PC-9 (cell line): ENCODE measurements at regions not wholly inside any gene's neighbourhood (a gene's known extent, or its start where the extent isn't known, plus 50 kb on each side); places are given as distances from the start of the nearest gene placed in this dataset.

Experiments
- BruUV-seq: library from RNA; stranded (reverse); fragments of 400-500 nt; replicated peaks from 2 replicates; lab custom pipeline; 2021; lab: Mats Ljungman, UMichigan
- CTCF ChIA-PET: fragments of 300-600 bp; sonication (Branson Sonifier 250); formaldehyde crosslinking; loops from one replicate; lab custom pipeline; 2022; ENCODE audit warnings: antibody characterized with exemption; lab: Charles Lee
- POLR2A ChIA-PET: fragments of 300-600 bp; sonication (Branson Sonifier 250); formaldehyde crosslinking; loops from one replicate; lab custom pipeline; 2022; ENCODE audit warnings: antibody characterized with exemption; ENCODE audit not compliant: unreplicated experiment; lab: Charles Lee
- DNase-seq, 2 experiments: peaks; one replicate each; pipeline versions ENCODE4 v3.0.0 to v3.0.0-alpha.2; 2015 to 2022; ENCODE audit warnings: mixed read lengths in 1 of 2
- H2AFZ ChIP-seq: fragments of 200-600 bp; sonication (generic); 2 replicates; pipeline ENCODE4 v1.8.1; 2017; ENCODE audit warnings: antibody characterized with exemption
- H3F3A ChIP-seq: fragments of 200-600 bp; sonication (generic); 2 replicates; pipeline ENCODE4 v1.8.1; 2017; ENCODE audit warnings: antibody characterized with exemption, mild to moderate bottlenecking, low read depth; ENCODE audit not compliant: insufficient read depth
- H3K27ac ChIP-seq: fragments of 200-600 bp; sonication (generic); 2 replicates; pipeline ENCODE4 v1.6.1; 2016; ENCODE audit warnings: mixed run types
- H3K27me3 ChIP-seq: fragments of 200-600 bp; sonication (generic); 2 replicates; pipeline ENCODE4 v1.6.1; 2016; ENCODE audit warnings: low read depth, mixed run types; ENCODE audit not compliant: insufficient read depth
- H3K36me3 ChIP-seq: fragments of 200-600 bp; sonication (generic); 2 replicates; pipeline ENCODE4 v1.6.1; 2016; ENCODE audit warnings: low read depth, mixed run types
- H3K4me1 ChIP-seq: fragments of 200-600 bp; sonication (generic); replicated peaks from 2 replicates; pipeline ENCODE4 v1.6.1; 2016; ENCODE audit warnings: mixed run types; ENCODE audit not compliant: insufficient read depth
- H3K4me2 ChIP-seq: fragments of 200-600 bp; sonication (generic); 2 replicates; pipeline ENCODE4 v1.6.1; 2017; ENCODE audit warnings: mixed run types
- H3K4me3 ChIP-seq: fragments of 200-600 bp; sonication (generic); 2 replicates; pipeline ENCODE4 v1.6.1; 2016; ENCODE audit warnings: mixed run types
- H3K79me2 ChIP-seq: fragments of 200-600 bp; sonication (generic); 2 replicates; pipeline ENCODE4 v1.6.1; 2017; ENCODE audit warnings: low read depth, mixed run types
- H3K9me2 ChIP-seq: fragments of 200-600 bp; sonication (generic); 2 replicates; pipeline ENCODE4 v1.8.1; 2017; ENCODE audit warnings: mild to moderate bottlenecking; ENCODE audit not compliant: insufficient read depth
- H3K9me3 ChIP-seq: fragments of 200-600 bp; sonication (generic); 2 replicates; pipeline ENCODE4 v1.8.1; 2016; ENCODE audit warnings: low read depth; ENCODE audit not compliant: insufficient read depth
- H4K20me1 ChIP-seq: fragments of 200-600 bp; sonication (generic); 2 replicates; pipeline ENCODE4 v1.8.1; 2017; ENCODE audit not compliant: insufficient read depth
- EZH2 ChIP-seq: fragments of 200-600 bp; sonication (generic); IDR thresholded peaks from 2 replicates; pipeline ENCODE4 v1.8.0; 2017; ENCODE audit warnings: antibody characterized with exemption, low read depth
- intact Hi-C: fragments of 100-400 bp; cut with micrococcal nuclease; formaldehyde crosslinking; loops from one replicate; pipeline ENCODE4 v1.10.0; 2022; ENCODE audit not compliant: unreplicated experiment
- TF ChIP-seq, protein P1 (sequence below): fragments of 200-600 bp; sonication (generic); conservative IDR thresholded peaks from 2 replicates; pipeline ENCODE4 v1.6.1; 2017; ENCODE audit warnings: mixed run types, antibody characterized with exemption, mild to moderate bottlenecking, moderate library complexity

- DNase-seq: no peak
- H3K4me3 ChIP-seq: no peak overlapping the region
- no peak for TF ChIP-seq EZH2
- TF ChIP-seq, protein P1, sequence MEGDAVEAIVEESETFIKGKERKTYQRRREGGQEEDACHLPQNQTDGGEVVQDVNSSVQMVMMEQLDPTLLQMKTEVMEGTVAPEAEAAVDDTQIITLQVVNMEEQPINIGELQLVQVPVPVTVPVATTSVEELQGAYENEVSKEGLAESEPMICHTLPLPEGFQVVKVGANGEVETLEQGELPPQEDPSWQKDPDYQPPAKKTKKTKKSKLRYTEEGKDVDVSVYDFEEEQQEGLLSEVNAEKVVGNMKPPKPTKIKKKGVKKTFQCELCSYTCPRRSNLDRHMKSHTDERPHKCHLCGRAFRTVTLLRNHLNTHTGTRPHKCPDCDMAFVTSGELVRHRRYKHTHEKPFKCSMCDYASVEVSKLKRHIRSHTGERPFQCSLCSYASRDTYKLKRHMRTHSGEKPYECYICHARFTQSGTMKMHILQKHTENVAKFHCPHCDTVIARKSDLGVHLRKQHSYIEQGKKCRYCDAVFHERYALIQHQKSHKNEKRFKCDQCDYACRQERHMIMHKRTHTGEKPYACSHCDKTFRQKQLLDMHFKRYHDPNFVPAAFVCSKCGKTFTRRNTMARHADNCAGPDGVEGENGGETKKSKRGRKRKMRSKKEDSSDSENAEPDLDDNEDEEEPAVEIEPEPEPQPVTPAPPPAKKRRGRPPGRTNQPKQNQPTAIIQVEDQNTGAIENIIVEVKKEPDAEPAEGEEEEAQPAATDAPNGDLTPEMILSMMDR: no peak
- H3K9me3 ChIP-seq: no peaks in the 10 kb centered on the region
- H3K36me3 ChIP-seq: no peaks in the 10 kb centered on the region
- H3K27me3 ChIP-seq: no peaks in the 10 kb centered on the region; the same call in 1 of the 2 replicates
- no TSS peak for BruUV-seq
- no peaks in the 10 kb centered on the region for H3K9me2 ChIP-seq
- H3F3A ChIP-seq: no peaks in the 10 kb centered on the region
- no peak overlapping the region for H2AFZ ChIP-seq
- intact Hi-C loops: no loop called here
- no peak overlapping the region for H3K4me2 ChIP-seq
- H3K27ac ChIP-seq: no peak overlapping the region
- no peaks in the 10 kb centered on the region for H3K79me2 ChIP-seq
- H3K4me1 ChIP-seq: no peaks in the 10 kb centered on the region
- ChIA-PET CTCF (no interaction called here), POLR2A (no interaction called here)
- no peaks in the 10 kb centered on the region for H4K20me1 ChIP-seq
Measured at GRCh38 chr20:8943631-8944030, 125.3 kb upstream of the PLCB4 start.

DNA sequence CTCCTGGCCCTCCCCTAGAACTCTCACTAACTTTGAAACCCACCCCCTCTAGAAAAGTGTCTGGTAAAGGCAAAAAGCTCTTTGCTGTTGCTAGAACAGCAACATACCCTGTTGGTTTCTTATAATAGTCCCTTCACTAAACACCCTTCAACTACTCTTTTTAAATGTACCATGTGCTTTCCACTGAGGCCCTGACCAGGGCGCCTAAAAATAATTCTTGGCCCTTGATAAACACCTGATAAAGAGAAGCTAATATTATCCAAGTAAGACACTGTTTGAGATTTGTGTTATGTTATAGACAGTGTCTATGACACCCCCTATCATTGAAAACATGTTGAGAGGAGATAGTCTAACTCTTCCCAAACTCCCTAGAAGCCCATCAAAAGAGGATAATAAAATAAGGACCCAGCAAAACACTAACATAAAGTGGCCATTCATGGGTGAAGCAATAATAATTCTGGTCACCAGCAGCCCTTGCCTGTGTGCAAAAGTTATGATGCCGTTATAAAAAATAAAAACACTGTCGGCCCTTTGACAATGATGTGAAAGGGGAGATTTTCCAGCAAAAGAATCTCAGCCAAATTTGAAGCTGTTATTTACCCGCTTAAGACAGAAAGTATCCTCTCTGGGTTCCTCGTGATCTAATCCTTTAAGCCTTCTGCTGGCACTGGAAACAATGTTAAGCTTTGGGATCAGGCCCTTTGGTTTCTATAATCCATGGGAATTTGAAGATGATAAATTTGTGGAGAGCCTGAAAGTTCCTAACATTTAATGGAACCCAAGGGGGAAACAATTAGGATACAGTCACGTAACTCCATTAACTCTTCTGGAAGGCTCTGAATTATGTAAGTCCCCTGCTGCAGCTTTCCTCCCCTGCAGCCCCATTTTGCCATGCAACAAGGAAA lies 122.6 kb upstream of the PLCB4 start:
- Histone ChIP-seq H3K79me2 (no peaks in the 10 kb centered on the region), H4K20me1 (no peaks in the 10 kb centered on the region), H3F3A (no peaks in the 10 kb centered on the region), H3K27me3 (no peaks in the 10 kb centered on the region; the same call in 1 of the 2 replicates), H2AFZ (no peak overlapping the region), H3K36me3 (no peaks in the 10 kb centered on the region), H3K4me2 (no peak overlapping the region), H3K4me3 (no peak overlapping the region), H3K9me2 (no peaks in the 10 kb centered on the region), H3K9me3 (no peaks in the 10 kb centered on the region), H3K4me1 (no peaks in the 10 kb centered on the region), H3K27ac (no peak overlapping the region)
- ChIA-PET CTCF (no interaction called here), POLR2A (no interaction called here)
- DNase-seq: no peak
- intact Hi-C loops: no loop called here
- no TSS peak for BruUV-seq
- TF ChIP-seq, protein P1: no peak
- TF ChIP-seq EZH2: no peak

GRCh38 chr20:8948442-8949020 lies 120.4 kb upstream of the PLCB4 start:
- DNase-seq: no peak
- H3K9me3 ChIP-seq: no peaks in the 10 kb centered on the region
- no peaks in the 10 kb centered on the region for H3K4me1 ChIP-seq
- no TSS peak for BruUV-seq
- no peak overlapping the region for H2AFZ ChIP-seq
- H4K20me1 ChIP-seq: no peaks in the 10 kb centered on the region
- ChIA-PET POLR2A (no interaction called here), CTCF (no interaction called here)
- no peak for TF ChIP-seq EZH2
- TF ChIP-seq, protein P1: no peak
- H3K27ac ChIP-seq: no peak overlapping the region
- no peaks in the 10 kb centered on the region for H3F3A ChIP-seq
- H3K27me3 ChIP-seq: no peaks in the 10 kb centered on the region; the same call in 1 of the 2 replicates
- no peak overlapping the region for H3K4me3 ChIP-seq
- intact Hi-C loops: no loop called here
- no peaks in the 10 kb centered on the region for H3K79me2 ChIP-seq
- no peak overlapping the region for H3K4me2 ChIP-seq
- H3K36me3 ChIP-seq: no peaks in the 10 kb centered on the region
- H3K9me2 ChIP-seq: no peaks in the 10 kb centered on the region
